ENCODE measurements at regions not wholly inside any gene's neighbourhood (a gene's known extent, or its start where the extent isn't known, plus 50 kb on each side); places are given as distances from the start of the nearest gene placed in this dataset.

DNA sequence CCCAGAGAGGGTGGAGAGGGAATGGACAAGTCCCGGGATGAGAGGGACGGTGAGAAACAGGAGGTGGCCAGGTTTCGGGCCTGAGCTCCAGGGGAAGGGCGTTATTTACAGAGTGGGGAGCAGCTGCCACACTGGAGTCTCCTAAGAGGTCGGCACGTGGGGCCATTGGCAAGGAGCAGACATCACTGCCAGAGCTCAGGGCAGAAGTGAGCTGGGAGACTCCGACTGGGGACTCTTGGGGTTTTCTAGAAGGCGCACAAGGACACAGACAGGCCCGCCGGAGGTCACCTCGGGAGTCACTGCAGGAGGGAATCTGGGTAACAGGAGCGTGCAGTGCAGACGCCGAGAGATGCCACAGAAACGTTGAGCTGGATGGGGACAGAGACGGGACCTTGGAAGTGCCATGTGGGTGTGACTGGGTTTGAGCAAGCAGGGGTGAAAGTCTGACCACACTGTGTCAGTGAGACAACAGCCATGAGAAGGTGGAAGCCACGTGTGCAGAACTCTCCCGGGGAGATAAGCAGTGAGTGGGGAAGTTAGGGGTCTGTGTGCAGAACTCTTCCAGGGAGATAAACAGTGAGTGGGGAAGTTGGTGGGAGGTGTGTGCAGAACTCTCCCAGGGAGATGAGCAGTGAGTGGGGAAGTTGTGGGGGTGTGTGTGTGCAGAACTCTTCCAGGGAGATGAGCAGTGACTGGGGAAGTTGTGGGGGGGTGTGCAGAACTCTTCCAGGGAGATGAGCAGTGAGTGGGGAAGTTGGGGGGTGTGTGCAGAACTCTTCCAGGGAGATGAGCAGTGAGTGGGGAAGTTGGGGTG lies 187.5 kb downstream of the SHANK2 start:
- FAIRE-seq (no peak), DNase-seq (ENCODE audit: insufficient read length, low spot score) (no peak)
- TF ChIP-seq SPI1 (IDR thresholded peaks at IDR 0.05; ENCODE audit: low read depth, low read length) (no peak), PAX5 (IDR thresholded peaks at IDR 0.05; ENCODE audit: insufficient read depth, low read length, severe bottlenecking) (no peak)

DNA sequence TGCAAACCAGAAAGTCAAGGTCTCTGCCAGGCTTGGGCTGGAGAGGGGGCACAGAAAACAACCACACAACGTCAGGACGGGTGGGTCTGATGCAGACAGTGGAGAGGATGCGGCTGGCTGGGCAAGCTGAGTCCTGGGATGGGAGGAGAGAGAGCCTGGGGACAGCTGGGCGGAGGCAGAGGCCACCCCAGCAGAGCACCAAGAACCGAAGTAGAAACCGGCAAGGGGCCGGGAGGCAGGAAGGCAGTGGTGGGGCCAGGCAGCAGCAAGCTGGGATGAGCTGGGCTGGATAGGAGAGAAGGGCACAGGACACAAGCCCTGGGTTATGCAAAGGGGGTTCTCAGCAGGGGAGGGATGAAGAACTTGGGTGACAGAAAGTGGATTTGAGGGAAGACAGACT lies 188.2 kb downstream of the SHANK2 start:
- TF ChIP-seq POU2F2 (IDR thresholded peaks at IDR 0.05; ENCODE audit: low read depth, low read length): no peak
- DNase-seq (ENCODE audit: insufficient read length, low spot score): no peak
- FAIRE-seq: no peak

DNA sequence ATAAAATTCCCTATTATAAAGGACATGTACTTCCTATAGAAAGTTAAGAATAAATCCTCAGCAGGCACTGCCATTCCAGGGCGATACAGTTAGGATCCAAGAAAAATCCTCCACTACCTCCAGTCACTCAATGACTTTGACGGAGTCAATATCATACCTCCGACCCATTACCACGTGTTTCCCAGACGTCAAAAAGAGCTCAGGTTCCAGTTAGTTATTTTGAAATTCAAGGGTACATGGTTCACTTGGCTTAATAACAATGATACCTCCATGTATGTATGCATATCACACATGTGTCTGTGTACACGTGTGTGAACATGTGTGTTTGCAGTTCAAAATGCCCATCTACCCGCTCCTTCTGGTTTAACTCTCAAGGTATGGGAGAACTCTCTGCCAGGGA lies 189.2 kb downstream of the SHANK2 start:
- FAIRE-seq (no peak), DNase-seq (ENCODE audit: insufficient read length, low spot score) (no peak)
- TF ChIP-seq SPI1 (IDR thresholded peaks at IDR 0.05; ENCODE audit: low read depth, low read length): no peak

DNA sequence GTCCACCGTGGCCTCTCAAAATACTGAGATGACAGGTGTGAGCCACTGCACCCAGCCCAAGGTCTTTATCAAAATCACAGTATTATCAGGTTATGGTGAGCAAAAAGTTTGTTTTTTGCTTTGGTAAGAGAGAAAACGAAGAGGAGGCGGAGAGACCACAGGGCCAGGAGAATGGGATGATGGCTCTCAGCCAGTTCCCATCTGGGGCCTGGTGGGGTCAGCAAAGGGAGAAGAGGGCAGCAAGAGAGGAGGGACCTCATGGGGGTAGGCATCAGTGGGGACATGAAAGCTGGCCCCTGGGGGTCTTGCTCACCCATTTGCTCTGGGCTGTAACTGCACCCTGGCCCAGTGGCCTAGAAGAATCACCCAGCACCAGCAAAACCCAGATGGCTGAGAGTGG lies 190.2 kb downstream of the SHANK2 start:
- no peak for TF ChIP-seq TAF1 (IDR thresholded peaks at IDR 0.05; ENCODE audit: low read depth, low read length)
- TF ChIP-seq POU2F2 (IDR thresholded peaks at IDR 0.05; ENCODE audit: low read depth, low read length): no peak
- TF ChIP-seq PAX5 (IDR thresholded peaks at IDR 0.05; ENCODE audit: insufficient read depth, low read length, severe bottlenecking): no peak
- no peak for TF ChIP-seq POLR2AphosphoS5 (IDR thresholded peaks at IDR 0.05; ENCODE audit: low read depth, low read length)
- TF ChIP-seq SPI1 (IDR thresholded peaks at IDR 0.05; ENCODE audit: low read depth, low read length): no peak
- TF ChIP-seq POLR2A (IDR thresholded peaks at IDR 0.05; ENCODE audit: low read depth, low read length): no peak
- no peak for DNase-seq (ENCODE audit: insufficient read length, low spot score)
- FAIRE-seq: no peak

DNA sequence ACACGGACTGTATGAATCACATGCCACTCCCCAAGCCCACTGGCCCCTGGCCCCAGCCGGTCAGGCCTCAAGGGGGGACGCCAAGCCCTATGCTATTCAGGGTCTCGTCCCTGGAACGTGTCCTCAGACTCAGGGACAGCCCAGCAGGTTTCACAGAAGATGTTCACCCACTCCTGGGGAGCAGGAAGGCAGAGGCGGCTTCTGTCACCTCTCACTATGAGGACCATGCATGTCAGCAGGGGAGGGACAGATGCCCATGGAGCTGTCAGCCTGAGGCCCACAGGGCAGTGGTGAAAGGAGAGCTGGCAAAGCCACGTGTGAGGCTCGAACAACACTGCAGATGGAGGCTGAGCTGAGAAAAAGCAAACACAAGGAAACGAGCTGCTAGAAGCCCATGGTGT lies 192.0 kb downstream of the SHANK2 start:
- DNase-seq (ENCODE audit: insufficient read length, low spot score) (no peak), FAIRE-seq (no peak)
- no peak for TF ChIP-seq POLR2AphosphoS5 (IDR thresholded peaks at IDR 0.05; ENCODE audit: low read depth, low read length)
- TF ChIP-seq POU2F2 (IDR thresholded peaks at IDR 0.05; ENCODE audit: low read depth, low read length): no peak
- TF ChIP-seq TAF1 (IDR thresholded peaks at IDR 0.05; ENCODE audit: low read depth, low read length): no peak
- no peak for TF ChIP-seq SPI1 (IDR thresholded peaks at IDR 0.05; ENCODE audit: low read depth, low read length)
- TF ChIP-seq PAX5 (IDR thresholded peaks at IDR 0.05; ENCODE audit: insufficient read depth, low read length, severe bottlenecking): no peak
- TF ChIP-seq POLR2A (IDR thresholded peaks at IDR 0.05; ENCODE audit: low read depth, low read length): no peak

DNA sequence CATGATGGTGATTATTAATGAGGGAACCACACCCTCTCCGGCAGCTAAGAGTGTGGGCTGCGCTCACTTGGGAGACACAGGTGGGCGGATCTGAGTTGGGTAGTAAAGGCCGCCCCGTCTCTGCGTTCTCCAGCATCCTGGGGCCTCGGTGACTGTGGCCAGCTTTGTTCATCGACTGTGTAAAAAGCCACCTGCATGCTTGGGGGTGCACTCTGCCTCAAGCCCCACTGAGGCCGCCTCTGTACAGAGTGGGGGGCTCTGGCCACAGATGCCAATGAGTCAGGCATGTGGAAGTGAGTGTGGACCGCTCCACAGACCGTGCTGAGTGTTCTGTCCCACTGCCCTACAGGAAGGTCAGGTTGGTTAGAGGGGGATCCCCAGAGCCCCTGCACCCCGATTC lies 192.7 kb downstream of the SHANK2 start:
- no peak for TF ChIP-seq SPI1 (IDR thresholded peaks at IDR 0.05; ENCODE audit: low read depth, low read length)
- TF ChIP-seq PAX5 (IDR thresholded peaks at IDR 0.05; ENCODE audit: insufficient read depth, low read length, severe bottlenecking): no peak
- no peak for TF ChIP-seq TAF1 (IDR thresholded peaks at IDR 0.05; ENCODE audit: low read depth, low read length)
- no peak for TF ChIP-seq POLR2AphosphoS5 (IDR thresholded peaks at IDR 0.05; ENCODE audit: low read depth, low read length)
- TF ChIP-seq POLR2A (IDR thresholded peaks at IDR 0.05; ENCODE audit: low read depth, low read length): no peak
- no peak for TF ChIP-seq POU2F2 (IDR thresholded peaks at IDR 0.05; ENCODE audit: low read depth, low read length)
- DNase-seq (ENCODE audit: insufficient read length, low spot score): no peak
- no peak for FAIRE-seq

DNA sequence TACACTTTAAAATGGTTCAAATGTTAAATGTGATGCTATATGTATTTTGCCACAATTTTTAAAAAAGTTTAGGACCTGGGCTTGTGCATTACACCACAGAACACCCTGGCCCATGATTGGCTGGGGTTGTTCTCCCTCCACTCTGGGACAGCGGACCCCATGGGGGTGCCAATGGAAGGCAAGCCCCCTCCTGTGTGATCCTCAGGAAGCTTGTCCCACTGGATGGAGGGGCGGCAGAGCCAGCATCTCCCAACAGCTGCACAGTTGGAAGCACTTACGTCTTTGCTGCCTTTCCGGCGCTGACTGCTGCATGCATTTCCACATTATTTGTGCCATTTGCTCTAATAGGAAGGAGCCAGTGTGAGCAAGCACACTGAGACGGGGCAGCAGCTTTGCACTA lies 196.5 kb downstream of the SHANK2 start:
- TF ChIP-seq SPI1 (IDR thresholded peaks at IDR 0.05; ENCODE audit: low read depth, low read length) (no peak), PAX5 (IDR thresholded peaks at IDR 0.05; ENCODE audit: insufficient read depth, low read length, severe bottlenecking) (no peak), TAF1 (IDR thresholded peaks at IDR 0.05; ENCODE audit: low read depth, low read length) (no peak), POLR2AphosphoS5 (IDR thresholded peaks at IDR 0.05; ENCODE audit: low read depth, low read length) (no peak), POLR2A (IDR thresholded peaks at IDR 0.05; ENCODE audit: low read depth, low read length) (no peak), POU2F2 (IDR thresholded peaks at IDR 0.05; ENCODE audit: low read depth, low read length) (no peak)
- no peak for DNase-seq (ENCODE audit: insufficient read length, low spot score)
- no peak for FAIRE-seq

Data from GM12891 (cell line).